HUES48 (cell line): ENCODE measurements at regions not wholly inside any gene's neighbourhood (a gene's known extent, or its start where the extent isn't known, plus 50 kb on each side); places are given as distances from the start of the nearest gene placed in this dataset.

Experiments
- H3K27ac ChIP-seq: one replicate; pipeline ENCODE4 v1.7.0; 2013; ENCODE audit warnings: low read depth, low read length, inconsistent platforms
- H3K27me3 ChIP-seq: 2 replicates; pipeline ENCODE4 v1.6.1; 2013; ENCODE audit warnings: mild to moderate bottlenecking, low read length; ENCODE audit not compliant: control insufficient read depth, insufficient read depth
- H3K36me3 ChIP-seq: 2 replicates; pipeline ENCODE4 v1.6.1; 2013; ENCODE audit warnings: low read length; ENCODE audit not compliant: control insufficient read depth, insufficient read depth
- H3K4me1 ChIP-seq: 2 replicates; pipeline ENCODE4 v1.6.1; 2013; ENCODE audit warnings: mild to moderate bottlenecking, low read length; ENCODE audit not compliant: control insufficient read depth, insufficient read depth
- H3K4me3 ChIP-seq: 2 replicates; pipeline ENCODE4 v1.5.1; 2013; ENCODE audit warnings: mild to moderate bottlenecking, low read depth, low read length
- H3K9ac ChIP-seq: 2 replicates; pipeline ENCODE4 v1.6.1; 2013; ENCODE audit warnings: mild to moderate bottlenecking, low read depth, low read length, moderate library complexity
- H3K9me3 ChIP-seq: 2 replicates; pipeline ENCODE4 v1.6.1; 2013; ENCODE audit warnings: low read length; ENCODE audit not compliant: control insufficient read depth, insufficient read depth

- Histone ChIP-seq H3K36me3 (no peaks in the 10 kb centered on the region), H3K27ac (no peak overlapping the region), H3K9me3 (no peaks in the 10 kb centered on the region), H3K4me1 (no peaks in the 10 kb centered on the region), H3K27me3 (no peaks in the 10 kb centered on the region), H3K4me3 (no peak overlapping the region), H3K9ac (no peak overlapping the region)
Observed at GRCh38 chr2:66031236-66031635, 403.7 kb upstream of the MEIS1 start.

GRCh38 chr2:66030553-66030952 lies 404.4 kb upstream of the MEIS1 start:
- Histone ChIP-seq H3K4me3 (no peak overlapping the region), H3K4me1 (no peaks in the 10 kb centered on the region), H3K36me3 (no peaks in the 10 kb centered on the region), H3K27me3 (no peaks in the 10 kb centered on the region), H3K27ac (no peak overlapping the region), H3K9ac (no peak overlapping the region), H3K9me3 (no peaks in the 10 kb centered on the region)

- Histone ChIP-seq H3K4me1 (peaks cover 3% of the 10 kb centered on the region; the same call in 1 of the 2 replicates), H3K9ac (no peak overlapping the region), H3K9me3 (no peaks in the 10 kb centered on the region), H3K27ac (peak overlapping the region; percentile 57), H3K27me3 (no peaks in the 10 kb centered on the region), H3K4me3 (no peak overlapping the region), H3K36me3 (no peaks in the 10 kb centered on the region)
Observed at GRCh38 chr2:66024391-66024790, 410.5 kb upstream of the MEIS1 start.

GRCh38 chr2:66021296-66021695 lies 413.6 kb upstream of the MEIS1 start:
- no peaks in the 10 kb centered on the region for H3K36me3 ChIP-seq
- H3K27ac ChIP-seq, result peak overlapping the region; percentile 45
- H3K27me3 ChIP-seq, result no peaks in the 10 kb centered on the region
- H3K4me3 ChIP-seq, result no peak overlapping the region
- no peaks in the 10 kb centered on the region for H3K9me3 ChIP-seq
- H3K9ac ChIP-seq, result no peak overlapping the region
- peaks cover 3% of the 10 kb centered on the region; the same call in 1 of the 2 replicates for H3K4me1 ChIP-seq

DNA sequence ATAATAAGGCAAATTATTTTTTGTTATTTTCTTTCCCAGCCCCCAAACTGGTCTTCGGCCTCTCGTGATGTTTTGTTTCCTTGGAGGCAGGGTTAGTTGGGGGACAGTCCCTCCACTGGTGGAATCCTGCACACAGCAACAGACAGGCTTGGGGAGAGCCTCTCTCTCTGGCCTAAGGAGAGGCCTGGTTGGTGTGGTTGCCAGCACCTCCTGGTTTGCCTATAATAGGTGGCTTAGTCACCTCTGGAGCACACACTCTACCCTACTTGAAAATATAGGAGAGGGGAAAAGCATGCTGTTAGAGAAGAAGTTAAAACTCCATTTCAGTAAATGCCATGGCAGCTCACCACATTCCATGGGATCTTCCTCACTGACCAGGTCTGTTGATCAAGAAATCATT lies 417.2 kb upstream of the MEIS1 start:
- H3K4me3 ChIP-seq, result no peak overlapping the region

GRCh38 chr2:66014450-66014849 lies 420.5 kb upstream of the MEIS1 start:
- Histone ChIP-seq H3K4me3 (no peak overlapping the region), H3K27ac (no peak overlapping the region), H3K4me1 (no peaks in the 10 kb centered on the region), H3K9ac (no peak overlapping the region), H3K9me3 (no peaks in the 10 kb centered on the region), H3K36me3 (no peaks in the 10 kb centered on the region), H3K27me3 (no peaks in the 10 kb centered on the region)

More for the DNA sequence above, 417.2 kb upstream of the MEIS1 start:
- H3K36me3 ChIP-seq, result no peaks in the 10 kb centered on the region
- no peaks in the 10 kb centered on the region for H3K4me1 ChIP-seq
- no peak overlapping the region for H3K27ac ChIP-seq
- H3K9me3 ChIP-seq, result no peaks in the 10 kb centered on the region
- no peaks in the 10 kb centered on the region for H3K27me3 ChIP-seq
- H3K9ac ChIP-seq, result no peak overlapping the region

- Histone ChIP-seq H3K27me3 (no peaks in the 10 kb centered on the region), H3K27ac (no peak overlapping the region), H3K9ac (no peak overlapping the region), H3K4me1 (no peaks in the 10 kb centered on the region), H3K4me3 (no peak overlapping the region), H3K36me3 (no peaks in the 10 kb centered on the region), H3K9me3 (no peaks in the 10 kb centered on the region)
Observed at GRCh38 chr2:66013456-66013855, 421.5 kb upstream of the MEIS1 start.

GRCh38 chr2:66003931-66004330 lies 431.0 kb upstream of the MEIS1 start:
- no peak overlapping the region for H3K9ac ChIP-seq

GRCh38 chr2:66001538-66001937 lies 433.4 kb upstream of the MEIS1 start:
- Histone ChIP-seq H3K4me1 (no peaks in the 10 kb centered on the region), H3K4me3 (no peak overlapping the region), H3K9ac (no peak overlapping the region), H3K9me3 (no peaks in the 10 kb centered on the region), H3K27ac (no peak overlapping the region), H3K36me3 (no peaks in the 10 kb centered on the region), H3K27me3 (no peaks in the 10 kb centered on the region)

More at GRCh38 chr2:66003931-66004330, 431.0 kb upstream of the MEIS1 start:
- H3K27me3 ChIP-seq, result no peaks in the 10 kb centered on the region
- no peaks in the 10 kb centered on the region for H3K4me1 ChIP-seq
- no peak overlapping the region for H3K27ac ChIP-seq
- no peak overlapping the region for H3K4me3 ChIP-seq
- no peaks in the 10 kb centered on the region for H3K9me3 ChIP-seq
- no peaks in the 10 kb centered on the region for H3K36me3 ChIP-seq

GRCh38 chr2:66000901-66001300 lies 434.0 kb upstream of the MEIS1 start:
- Histone ChIP-seq H3K9ac (no peak overlapping the region), H3K27me3 (no peaks in the 10 kb centered on the region), H3K9me3 (no peaks in the 10 kb centered on the region), H3K4me1 (no peaks in the 10 kb centered on the region), H3K4me3 (no peak overlapping the region), H3K36me3 (no peaks in the 10 kb centered on the region), H3K27ac (no peak overlapping the region)

DNA sequence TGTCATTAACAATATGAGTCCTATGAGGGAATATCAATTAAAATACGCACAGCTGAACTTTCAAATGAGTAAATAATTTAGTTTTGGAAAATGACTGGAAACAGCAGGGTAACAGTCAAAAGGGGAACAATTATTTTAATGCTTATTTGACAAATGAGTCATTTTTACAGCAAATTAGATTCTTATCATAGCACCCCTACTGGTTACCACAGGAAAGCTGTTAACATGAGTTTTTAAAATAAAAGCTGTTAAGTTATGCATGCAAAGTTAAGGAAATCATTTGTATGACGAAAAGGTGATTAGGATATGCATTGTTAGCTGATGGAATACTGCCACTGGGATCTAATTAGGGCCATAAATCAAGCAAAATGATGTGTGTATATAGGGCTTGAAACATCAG lies 435.1 kb upstream of the MEIS1 start:
- H3K9me3 ChIP-seq, result no peaks in the 10 kb centered on the region
- no peak overlapping the region for H3K4me3 ChIP-seq

GRCh38 chr2:65999103-65999502 lies 435.8 kb upstream of the MEIS1 start:
- Histone ChIP-seq H3K27me3 (no peaks in the 10 kb centered on the region), H3K4me3 (no peak overlapping the region), H3K27ac (no peak overlapping the region), H3K36me3 (no peaks in the 10 kb centered on the region), H3K9me3 (no peaks in the 10 kb centered on the region), H3K4me1 (no peaks in the 10 kb centered on the region), H3K9ac (no peak overlapping the region)

More for the DNA sequence above, 435.1 kb upstream of the MEIS1 start:
- Histone ChIP-seq H3K36me3 (no peaks in the 10 kb centered on the region), H3K9ac (no peak overlapping the region), H3K27me3 (no peaks in the 10 kb centered on the region), H3K4me1 (no peaks in the 10 kb centered on the region), H3K27ac (no peak overlapping the region)
